ENCODE measurements at regions not wholly inside any gene's neighbourhood (a gene's known extent, or its start where the extent isn't known, plus 50 kb on each side); places are given as distances from the start of the nearest gene placed in this dataset.

DNA sequence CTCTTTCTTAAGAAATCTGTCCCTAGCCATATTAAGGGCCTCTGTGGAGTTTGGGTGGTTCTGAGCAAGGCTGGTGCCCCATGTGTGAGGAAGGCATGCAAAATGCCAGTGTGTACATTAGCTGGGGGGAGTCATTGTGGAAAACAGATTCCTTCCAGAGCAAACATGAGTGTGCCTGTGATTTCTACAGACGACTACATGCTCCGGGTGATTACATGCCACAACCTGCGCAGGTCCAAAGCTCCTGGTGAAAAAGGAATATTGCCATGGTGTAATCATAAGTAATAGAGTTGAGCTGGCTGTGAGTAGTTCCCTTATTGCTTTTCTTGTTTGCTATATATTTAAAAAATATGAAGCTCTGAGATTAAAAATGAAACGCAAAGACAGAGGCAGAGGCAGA lies 102.1 kb downstream of the ACER2 start:
- DNase-seq = no peak
